ENCODE measurements at regions not wholly inside any gene's neighbourhood (a gene's known extent, or its start where the extent isn't known, plus 50 kb on each side); places are given as distances from the start of the nearest gene placed in this dataset.

DNA sequence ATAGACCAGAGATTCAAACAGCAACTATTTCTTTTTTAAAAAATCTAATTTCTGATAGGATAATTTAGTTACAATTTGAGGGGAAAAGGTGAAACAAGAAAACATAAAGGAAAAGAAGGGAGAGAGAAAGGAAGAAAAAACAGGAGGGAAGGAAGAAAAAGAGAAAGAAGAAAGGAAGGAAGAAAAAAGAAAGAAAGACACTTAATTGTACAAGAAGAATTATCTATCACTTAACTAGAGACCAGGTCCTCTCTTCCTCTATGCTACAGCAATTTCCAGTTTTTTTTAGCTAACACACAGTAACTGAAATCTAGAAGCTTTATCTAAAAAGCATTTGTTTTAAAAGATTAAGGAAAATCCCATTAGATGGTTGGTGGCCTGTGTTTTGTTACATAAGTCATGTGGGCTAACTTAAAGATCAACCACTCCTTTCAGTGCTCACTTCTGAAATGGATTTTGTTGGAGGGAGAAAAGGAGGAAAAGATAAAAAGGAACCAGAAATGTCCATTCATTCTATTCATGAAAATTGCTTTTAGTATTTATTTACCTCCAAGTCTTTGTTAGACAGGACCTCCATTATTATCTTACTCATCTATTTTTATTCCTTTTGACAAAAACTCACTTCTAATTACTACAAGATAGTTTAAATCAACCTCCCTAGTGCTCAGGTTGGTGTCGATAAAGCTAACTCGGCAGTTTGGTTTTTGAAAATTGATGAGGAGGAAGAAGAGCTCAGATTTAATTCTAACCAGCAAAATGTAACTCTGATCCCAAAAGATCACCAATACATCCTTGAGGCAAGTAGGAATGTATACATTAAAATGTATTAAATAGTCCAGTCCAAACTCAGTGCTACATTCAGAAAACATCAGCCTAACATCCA lies 251.5 kb upstream of the FN1 start:
- Histone ChIP-seq H3K27me3 (ENCODE audit: control insufficient read depth, insufficient read depth, low read length) (no peaks in the 10 kb centered on the region), H3K36me3 (ENCODE audit: control insufficient read depth, insufficient read depth, low read length) (no peaks in the 10 kb centered on the region), H3K4me3 (ENCODE audit: low read depth, low read length) (no peak overlapping the region), H3K27ac (ENCODE audit: low read depth, low read length) (no peak overlapping the region), H3K9me3 (ENCODE audit: control insufficient read depth, insufficient read depth, low read depth, low read length) (peaks cover 14% of the 10 kb centered on the region), H3K4me1 (ENCODE audit: control insufficient read depth, insufficient read depth, low read length) (no peaks in the 10 kb centered on the region), H3K9ac (ENCODE audit: low read length) (no peak overlapping the region)

- peaks cover 14% of the 10 kb centered on the region for H3K9me3 ChIP-seq (ENCODE audit: control insufficient read depth, insufficient read depth, low read depth, low read length)
- no peaks in the 10 kb centered on the region for H3K4me1 ChIP-seq (ENCODE audit: control insufficient read depth, insufficient read depth, low read length)
- H3K27ac ChIP-seq (ENCODE audit: low read depth, low read length) = no peak overlapping the region
- no peaks in the 10 kb centered on the region for H3K36me3 ChIP-seq (ENCODE audit: control insufficient read depth, insufficient read depth, low read length)
- H3K9ac ChIP-seq (ENCODE audit: low read length) = no peak overlapping the region
- no peaks in the 10 kb centered on the region for H3K27me3 ChIP-seq (ENCODE audit: control insufficient read depth, insufficient read depth, low read length)
- H3K4me3 ChIP-seq (ENCODE audit: low read depth, low read length) = no peak overlapping the region
These were observed 249.5 kb upstream of the FN1 start for GRCh38 chr2:215685238-215685990.

DNA sequence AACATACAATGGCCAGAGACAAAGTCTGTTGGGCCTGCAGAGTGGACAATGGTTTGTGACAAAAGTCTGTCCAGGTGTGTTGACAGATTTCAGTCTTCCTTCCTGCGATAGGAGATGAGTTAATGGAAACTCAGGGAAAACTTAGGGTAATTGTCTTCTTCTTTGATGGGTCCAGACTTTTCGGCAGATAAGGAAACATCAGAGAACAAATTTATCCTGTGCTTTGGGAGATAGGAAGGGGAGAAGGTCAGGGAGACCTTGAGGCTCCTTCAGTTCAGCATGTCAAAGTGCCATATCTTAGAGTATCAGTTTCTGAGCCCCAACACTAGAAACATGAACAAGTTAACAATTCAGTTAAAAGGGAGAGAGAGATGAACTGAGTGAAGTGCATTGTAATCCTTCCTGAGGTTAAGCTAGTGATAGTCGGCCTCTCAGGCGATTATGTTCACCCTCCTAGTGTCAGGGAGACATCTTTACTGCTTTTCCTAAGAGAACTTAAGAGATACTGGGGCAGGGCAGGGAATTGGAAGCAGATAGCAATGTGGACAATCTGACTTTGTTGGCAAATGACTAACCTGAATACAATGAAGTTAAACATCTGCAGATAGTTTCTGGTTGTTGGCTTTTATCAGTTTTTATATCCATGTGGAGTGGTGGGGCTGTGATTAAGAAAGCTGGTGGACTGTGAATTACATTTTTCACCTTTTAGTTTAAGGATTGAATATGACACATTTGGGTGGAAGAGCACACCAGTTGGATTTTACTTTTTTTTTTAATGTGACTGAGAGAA lies 248.8 kb upstream of the FN1 start:
- no peak overlapping the region for H3K4me3 ChIP-seq (ENCODE audit: low read depth, low read length)
- no peak overlapping the region for H3K27ac ChIP-seq (ENCODE audit: low read depth, low read length)
- no peaks in the 10 kb centered on the region for H3K4me1 ChIP-seq (ENCODE audit: control insufficient read depth, insufficient read depth, low read length)

DNA sequence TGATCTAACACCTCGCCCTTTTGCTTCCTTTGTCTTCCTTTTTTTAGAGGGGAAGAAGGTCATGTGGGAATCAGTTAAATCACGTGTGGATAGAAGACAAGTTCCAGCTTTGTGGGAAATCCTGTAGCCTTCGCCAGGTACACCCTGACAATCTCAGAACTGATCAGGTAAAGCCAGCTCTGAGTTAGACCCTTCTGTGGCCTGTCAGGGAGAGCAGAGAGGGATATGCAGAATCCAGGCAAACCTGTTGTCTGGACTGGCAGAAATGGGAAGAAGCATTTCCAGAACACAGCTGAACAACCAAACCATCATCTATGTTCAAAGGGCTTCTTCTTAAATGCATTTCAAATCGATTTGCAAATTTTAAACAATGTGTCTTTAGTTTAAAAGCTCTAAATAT lies 247.4 kb upstream of the FN1 start:
- no peak overlapping the region for H3K9ac ChIP-seq (ENCODE audit: low read length)
- H3K36me3 ChIP-seq (ENCODE audit: control insufficient read depth, insufficient read depth, low read length) = no peaks in the 10 kb centered on the region
- H3K4me3 ChIP-seq (ENCODE audit: low read depth, low read length) = no peak overlapping the region
- H3K27me3 ChIP-seq (ENCODE audit: control insufficient read depth, insufficient read depth, low read length) = no peaks in the 10 kb centered on the region
- H3K27ac ChIP-seq (ENCODE audit: low read depth, low read length) = no peak overlapping the region
- no peaks in the 10 kb centered on the region for H3K4me1 ChIP-seq (ENCODE audit: control insufficient read depth, insufficient read depth, low read length)
- peaks cover 14% of the 10 kb centered on the region for H3K9me3 ChIP-seq (ENCODE audit: control insufficient read depth, insufficient read depth, low read depth, low read length)

More for the DNA sequence above, 248.8 kb upstream of the FN1 start:
- H3K9me3 ChIP-seq (ENCODE audit: control insufficient read depth, insufficient read depth, low read depth, low read length) = peaks cover 14% of the 10 kb centered on the region
- H3K27me3 ChIP-seq (ENCODE audit: control insufficient read depth, insufficient read depth, low read length) = no peaks in the 10 kb centered on the region
- no peaks in the 10 kb centered on the region for H3K36me3 ChIP-seq (ENCODE audit: control insufficient read depth, insufficient read depth, low read length)
- H3K9ac ChIP-seq (ENCODE audit: low read length) = no peak overlapping the region

DNA sequence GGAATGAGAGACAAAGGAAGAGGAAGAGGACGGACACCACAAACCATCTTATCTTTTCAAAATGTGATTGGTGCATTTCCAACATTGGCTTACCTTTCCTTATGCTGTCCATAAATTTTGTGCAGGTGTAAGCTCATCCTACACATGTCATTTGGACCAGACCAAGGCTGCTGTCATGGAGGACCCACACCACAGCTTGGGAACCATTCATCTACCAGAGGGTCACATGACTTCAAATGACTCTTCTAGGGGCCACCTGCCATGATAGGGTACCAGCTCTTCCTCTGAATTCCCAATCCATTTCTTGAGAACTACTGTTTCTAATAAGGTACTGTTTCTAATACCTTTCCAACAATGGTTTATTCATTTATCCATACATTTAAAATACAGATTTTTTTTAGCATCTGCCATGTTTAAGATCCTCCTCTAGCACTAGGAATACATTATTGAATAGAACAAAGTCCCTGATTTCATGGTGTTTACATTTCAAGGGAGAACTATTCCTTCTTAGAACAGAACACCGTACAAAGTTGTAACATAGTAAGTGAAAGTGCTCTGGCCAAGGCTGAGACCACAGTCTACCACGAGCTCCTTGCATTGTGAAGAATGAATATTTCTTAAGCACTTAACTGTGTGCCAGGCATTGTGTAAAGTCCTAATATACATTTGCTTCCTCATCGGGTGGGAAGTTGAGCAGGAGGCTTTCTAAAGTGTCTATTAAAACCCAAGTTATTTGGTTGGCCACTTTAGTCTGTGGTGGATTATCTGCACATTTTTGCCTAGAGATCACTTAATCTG lies 246.1 kb upstream of the FN1 start:
- H3K36me3 ChIP-seq (ENCODE audit: control insufficient read depth, insufficient read depth, low read length) = no peaks in the 10 kb centered on the region
- peaks cover 14% of the 10 kb centered on the region for H3K9me3 ChIP-seq (ENCODE audit: control insufficient read depth, insufficient read depth, low read depth, low read length)
- no peak overlapping the region for H3K27ac ChIP-seq (ENCODE audit: low read depth, low read length)
- no peak overlapping the region for H3K9ac ChIP-seq (ENCODE audit: low read length)
- no peaks in the 10 kb centered on the region for H3K27me3 ChIP-seq (ENCODE audit: control insufficient read depth, insufficient read depth, low read length)
- H3K4me1 ChIP-seq (ENCODE audit: control insufficient read depth, insufficient read depth, low read length) = no peaks in the 10 kb centered on the region
- no peak overlapping the region for H3K4me3 ChIP-seq (ENCODE audit: low read depth, low read length)

- H3K27me3 ChIP-seq (ENCODE audit: control insufficient read depth, insufficient read depth, low read length) = no peaks in the 10 kb centered on the region
- no peaks in the 10 kb centered on the region for H3K36me3 ChIP-seq (ENCODE audit: control insufficient read depth, insufficient read depth, low read length)
- H3K27ac ChIP-seq (ENCODE audit: low read depth, low read length) = no peak overlapping the region
- no peak overlapping the region for H3K4me3 ChIP-seq (ENCODE audit: low read depth, low read length)
- peaks cover 14% of the 10 kb centered on the region for H3K9me3 ChIP-seq (ENCODE audit: control insufficient read depth, insufficient read depth, low read depth, low read length)
- no peaks in the 10 kb centered on the region for H3K4me1 ChIP-seq (ENCODE audit: control insufficient read depth, insufficient read depth, low read length)
- no peak overlapping the region for H3K9ac ChIP-seq (ENCODE audit: low read length)
These were observed 245.0 kb upstream of the FN1 start for GRCh38 chr2:215680605-215681598.

- Histone ChIP-seq H3K27ac (ENCODE audit: low read depth, low read length) (no peak overlapping the region), H3K9me3 (ENCODE audit: control insufficient read depth, insufficient read depth, low read depth, low read length) (no peaks in the 10 kb centered on the region), H3K4me1 (ENCODE audit: control insufficient read depth, insufficient read depth, low read length) (no peaks in the 10 kb centered on the region), H3K27me3 (ENCODE audit: control insufficient read depth, insufficient read depth, low read length) (no peaks in the 10 kb centered on the region), H3K4me3 (ENCODE audit: low read depth, low read length) (no peak overlapping the region), H3K9ac (ENCODE audit: low read length) (no peak overlapping the region), H3K36me3 (ENCODE audit: control insufficient read depth, insufficient read depth, low read length) (no peaks in the 10 kb centered on the region)
These were observed 242.2 kb upstream of the FN1 start for GRCh38 chr2:215678094-215678493.

- no peak overlapping the region for H3K4me3 ChIP-seq (ENCODE audit: low read depth, low read length)
- H3K27ac ChIP-seq (ENCODE audit: low read depth, low read length) = no peak overlapping the region
- H3K9ac ChIP-seq (ENCODE audit: low read length) = no peak overlapping the region
- H3K36me3 ChIP-seq (ENCODE audit: control insufficient read depth, insufficient read depth, low read length) = no peaks in the 10 kb centered on the region
- no peaks in the 10 kb centered on the region for H3K9me3 ChIP-seq (ENCODE audit: control insufficient read depth, insufficient read depth, low read depth, low read length)
- no peaks in the 10 kb centered on the region for H3K27me3 ChIP-seq (ENCODE audit: control insufficient read depth, insufficient read depth, low read length)
- no peaks in the 10 kb centered on the region for H3K4me1 ChIP-seq (ENCODE audit: control insufficient read depth, insufficient read depth, low read length)
These were observed 241.6 kb upstream of the FN1 start for GRCh38 chr2:215677481-215677880.

GRCh38 chr2:215672406-215672805 lies 236.5 kb upstream of the FN1 start:
- H3K27ac ChIP-seq (ENCODE audit: low read depth, low read length) = no peak overlapping the region
- H3K27me3 ChIP-seq (ENCODE audit: control insufficient read depth, insufficient read depth, low read length) = no peaks in the 10 kb centered on the region
- H3K9me3 ChIP-seq (ENCODE audit: control insufficient read depth, insufficient read depth, low read depth, low read length) = peaks cover 2% of the 10 kb centered on the region; the same call in 1 of the 2 replicates

More at GRCh38 chr2:215672406-215672805, 236.5 kb upstream of the FN1 start:
- Histone ChIP-seq H3K36me3 (ENCODE audit: control insufficient read depth, insufficient read depth, low read length) (no peaks in the 10 kb centered on the region), H3K4me3 (ENCODE audit: low read depth, low read length) (no peak overlapping the region), H3K9ac (ENCODE audit: low read length) (no peak overlapping the region), H3K4me1 (ENCODE audit: control insufficient read depth, insufficient read depth, low read length) (peaks cover 6% of the 10 kb centered on the region; the same call in 1 of the 2 replicates)

Measured in HUES6 (cell line).